GM21367 (cell line): ENCODE measurements at regions not wholly inside any gene's neighbourhood (a gene's known extent, or its start where the extent isn't known, plus 50 kb on each side); places are given as distances from the start of the nearest gene placed in this dataset.

Experiments used
- ATAC-seq: cut with Tn5 transposase; IDR thresholded peaks from one replicate; pipeline ENCODE4 v1.9.1; 2021; ENCODE audit not compliant: unreplicated experiment

GRCh38 chr22:46090036-46090591 is 60.2 kb upstream of the PPARA start:
- ATAC-seq, result no peak

- ATAC-seq, result no peak
Measured at GRCh38 chr22:46090631-46091201, 59.6 kb upstream of the PPARA start.

GRCh38 chr22:46091277-46091977 is 58.9 kb upstream of the PPARA start:
- no peak for ATAC-seq

- no peak for ATAC-seq
Measured at GRCh38 chr22:46092011-46092410, 58.3 kb upstream of the PPARA start.

- ATAC-seq, result no peak
Measured at GRCh38 chr22:46092670-46093410, 57.5 kb upstream of the PPARA start.

- ATAC-seq, result no peak
Measured at GRCh38 chr22:46093796-46094195, 56.5 kb upstream of the PPARA start.

- no peak for ATAC-seq
Measured at GRCh38 chr22:46094676-46095075, 55.6 kb upstream of the PPARA start.

GRCh38 chr22:46096051-46096450 is 54.3 kb upstream of the PPARA start:
- no peak for ATAC-seq

GRCh38 chr22:46096706-46097230 is 53.6 kb upstream of the PPARA start:
- no peak for ATAC-seq

GRCh38 chr22:46097268-46097900 is 52.9 kb upstream of the PPARA start:
- no peak for ATAC-seq

- no peak for ATAC-seq
Measured at GRCh38 chr22:46098525-46099475, 51.5 kb upstream of the PPARA start.

GRCh38 chr22:46099740-46100139 is 50.6 kb upstream of the PPARA start:
- no peak for ATAC-seq

- ATAC-seq, result no peak
Measured at GRCh38 chr22:46100401-46101105, 49.8 kb upstream of the PPARA start.
